Kidney (tissue), 13 donors: ENCODE measurements at regions not wholly inside any gene's neighbourhood (a gene's known extent, or its start where the extent isn't known, plus 50 kb on each side); places are given as distances from the start of the nearest gene placed in this dataset.

Experiments
- DNase-seq, 5 donors: peaks; one replicate each; pipeline ENCODE4 v3.0.0-alpha.2; 2013 to 2020
- FAIRE-seq: peaks from 2 replicates; lab custom pipeline; 2012; peaks lifted over from hg19 to GRCh38; lab: Jason Lieb, UNC
- H3K27ac ChIP-seq, 2 donors: one replicate each; pipeline ENCODE4 v1.7.0; 2013; ENCODE audit warnings: low read depth in 2 of 2, low read length in 2 of 2, inconsistent platforms in 1 of 2
- H3K27me3 ChIP-seq: one replicate; pipeline ENCODE4 v1.7.1; 2013; ENCODE audit warnings: low read length, inconsistent platforms; ENCODE audit not compliant: control insufficient read depth, insufficient read depth
- H3K36me3 ChIP-seq, 3 donors: one replicate each; pipeline versions ENCODE4 v1.7.0 to v1.7.1; 2013; ENCODE audit warnings: low read length in 3 of 3, control low read depth in 1 of 3, inconsistent platforms in 1 of 3; ENCODE audit not compliant: insufficient read depth in 3 of 3, control insufficient read depth in 2 of 3
- H3K4me1 ChIP-seq, 3 donors: one replicate each; pipeline versions ENCODE4 v1.7.0 to v1.7.1; 2013; ENCODE audit warnings: low read length in 3 of 3, inconsistent platforms in 1 of 3, low read depth in 1 of 3; ENCODE audit not compliant: control insufficient read depth in 2 of 3, insufficient read depth in 2 of 3
- H3K4me3 ChIP-seq, 3 donors: one replicate each; pipeline versions ENCODE4 v1.7.0 to v1.8.1; 2013; ENCODE audit warnings: low read length in 3 of 3, control low read depth in 1 of 3, inconsistent platforms in 1 of 3
- H3K9ac ChIP-seq, 3 donors: one replicate each; pipeline versions ENCODE4 v1.7.0 to v1.7.1; 2013; ENCODE audit warnings: low read length in 3 of 3, control low read depth in 1 of 3, inconsistent platforms in 1 of 3
- H3K9me3 ChIP-seq, 3 donors: one replicate each; pipeline versions ENCODE4 v1.7.0 to v1.7.1; 2013; ENCODE audit warnings: low read length in 3 of 3, control low read depth in 1 of 3, inconsistent platforms in 1 of 3; ENCODE audit not compliant: control insufficient read depth in 2 of 3, insufficient read depth in 1 of 3
- intact Hi-C: fragments of 100-400 bp; cut with DNase I; formaldehyde crosslinking; loops from one replicate; pipeline ENCODE4 v1.11.1; 2022
- TF ChIP-seq, protein P1 (sequence below): IDR thresholded peaks from 3 replicates; pipeline ENCODE4 v1.5.1; 2012; ENCODE audit warnings: mild to moderate bottlenecking, moderate library complexity, borderline replicate concordance; ENCODE audit not compliant: insufficient read depth; ENCODE audit errors: extremely low read depth
- donor health status: control.
- donor health status: control.
- donor health status: control.
- donor health status: control.
- donor health status: control.
- donor health status: DM: yes; HTN: yes; CAD: no.
- donor health status: Normal renal cell carcinoma (clear cell type).

DNA sequence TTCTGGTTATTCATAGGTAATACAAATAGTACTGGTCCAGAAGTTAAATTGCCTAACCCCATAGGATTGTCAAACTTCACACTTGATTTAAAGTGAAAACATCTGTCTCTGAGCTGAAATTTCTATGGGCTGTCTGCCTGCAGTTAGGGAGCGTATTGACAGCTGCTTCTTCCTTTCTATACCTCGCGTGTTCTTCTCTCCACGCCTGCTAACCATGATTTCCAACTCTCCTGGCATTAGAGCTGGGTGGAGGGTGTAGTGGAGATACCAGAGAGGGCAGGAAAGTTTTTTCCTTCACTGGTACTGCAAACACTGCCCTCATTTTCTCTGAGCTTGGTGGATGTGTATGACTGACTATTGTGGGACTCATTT, 429.0 kb upstream of the FBXO33 start:
- Histone ChIP-seq H3K9ac (no peak overlapping the region), H3K36me3 (no peaks in the 10 kb centered on the region), H3K9me3 (no peaks in the 10 kb centered on the region), H3K4me3 (no peak overlapping the region), H3K27ac (no peak overlapping the region), H3K4me1 (no peaks in the 10 kb centered on the region), H3K27me3 (no peaks in the 10 kb centered on the region)
- DNase-seq (no peak), FAIRE-seq (no peak)
- intact Hi-C loops, result no loop called here
- TF ChIP-seq, protein P1, sequence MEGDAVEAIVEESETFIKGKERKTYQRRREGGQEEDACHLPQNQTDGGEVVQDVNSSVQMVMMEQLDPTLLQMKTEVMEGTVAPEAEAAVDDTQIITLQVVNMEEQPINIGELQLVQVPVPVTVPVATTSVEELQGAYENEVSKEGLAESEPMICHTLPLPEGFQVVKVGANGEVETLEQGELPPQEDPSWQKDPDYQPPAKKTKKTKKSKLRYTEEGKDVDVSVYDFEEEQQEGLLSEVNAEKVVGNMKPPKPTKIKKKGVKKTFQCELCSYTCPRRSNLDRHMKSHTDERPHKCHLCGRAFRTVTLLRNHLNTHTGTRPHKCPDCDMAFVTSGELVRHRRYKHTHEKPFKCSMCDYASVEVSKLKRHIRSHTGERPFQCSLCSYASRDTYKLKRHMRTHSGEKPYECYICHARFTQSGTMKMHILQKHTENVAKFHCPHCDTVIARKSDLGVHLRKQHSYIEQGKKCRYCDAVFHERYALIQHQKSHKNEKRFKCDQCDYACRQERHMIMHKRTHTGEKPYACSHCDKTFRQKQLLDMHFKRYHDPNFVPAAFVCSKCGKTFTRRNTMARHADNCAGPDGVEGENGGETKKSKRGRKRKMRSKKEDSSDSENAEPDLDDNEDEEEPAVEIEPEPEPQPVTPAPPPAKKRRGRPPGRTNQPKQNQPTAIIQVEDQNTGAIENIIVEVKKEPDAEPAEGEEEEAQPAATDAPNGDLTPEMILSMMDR, result no peak

DNA sequence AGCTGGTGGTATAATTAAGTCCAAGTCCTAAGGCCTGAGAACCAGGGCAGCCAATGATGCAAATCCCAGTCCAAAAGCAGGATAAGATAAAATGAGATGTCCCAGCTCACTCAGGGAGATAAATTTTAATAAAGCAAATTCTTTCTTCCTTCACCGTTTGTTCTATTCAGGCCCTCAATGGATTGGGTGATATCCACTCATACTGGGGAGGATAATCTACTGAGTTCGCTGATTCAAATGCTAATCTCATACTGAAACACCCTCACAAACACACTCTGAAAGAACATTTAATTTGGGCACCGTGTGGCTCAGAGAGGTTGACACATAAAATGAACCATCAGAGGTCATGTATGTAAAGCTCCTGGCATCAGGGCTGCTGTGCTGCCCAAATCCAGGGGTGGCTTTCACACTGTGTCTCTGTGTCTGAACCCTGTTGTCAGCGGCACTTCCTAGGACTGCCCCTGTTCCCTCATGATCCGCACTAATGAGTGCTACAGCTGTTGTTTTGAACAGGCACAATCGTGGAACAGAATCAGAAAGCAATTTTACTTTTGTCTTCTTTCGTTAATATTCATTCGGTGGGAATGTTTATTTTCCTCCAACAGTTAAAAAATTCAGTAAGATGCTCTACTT, 428.5 kb upstream of the FBXO33 start:
- FAIRE-seq, result no peak
- H3K4me3 ChIP-seq, result no peak overlapping the region
- no peaks in the 10 kb centered on the region for H3K4me1 ChIP-seq
- no peak overlapping the region for H3K9ac ChIP-seq
- H3K9me3 ChIP-seq, result no peaks in the 10 kb centered on the region
- TF ChIP-seq, protein P1, result no peak
- no peak for DNase-seq
- H3K36me3 ChIP-seq, result no peaks in the 10 kb centered on the region
- H3K27ac ChIP-seq, result no peak overlapping the region
- intact Hi-C loops, result no loop called here
- H3K27me3 ChIP-seq, result no peaks in the 10 kb centered on the region

DNA sequence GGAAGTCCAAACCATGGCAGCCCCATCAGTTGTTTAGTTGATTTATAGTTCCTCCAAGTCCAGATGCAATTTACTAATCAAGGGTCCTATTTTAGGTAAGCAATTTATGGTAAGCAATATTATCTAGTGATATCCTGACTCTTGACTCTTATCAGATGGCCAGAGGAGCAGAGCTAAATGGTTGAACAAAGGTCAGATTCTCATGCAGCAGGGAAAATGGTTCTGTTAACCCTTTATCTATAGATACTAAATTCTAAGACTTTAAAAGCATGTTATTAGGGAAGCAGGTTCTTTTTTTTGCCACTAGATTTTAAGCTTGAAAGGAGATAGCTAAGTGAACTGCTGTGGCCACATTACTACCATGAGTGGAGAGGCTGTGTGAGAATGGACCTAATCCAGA, 427.1 kb upstream of the FBXO33 start:
- Histone ChIP-seq H3K36me3 (no peaks in the 10 kb centered on the region), H3K27me3 (no peaks in the 10 kb centered on the region), H3K27ac (no peak overlapping the region), H3K4me3 (no peak overlapping the region), H3K4me1 (no peaks in the 10 kb centered on the region), H3K9me3 (no peaks in the 10 kb centered on the region), H3K9ac (no peak overlapping the region)
- TF ChIP-seq, protein P1, result no peak
- FAIRE-seq (no peak), DNase-seq (no peak)
- intact Hi-C loops, result no loop called here
